ENCODE measurements at regions not wholly inside any gene's neighbourhood (a gene's known extent, or its start where the extent isn't known, plus 50 kb on each side); places are given as distances from the start of the nearest gene placed in this dataset.

DNA sequence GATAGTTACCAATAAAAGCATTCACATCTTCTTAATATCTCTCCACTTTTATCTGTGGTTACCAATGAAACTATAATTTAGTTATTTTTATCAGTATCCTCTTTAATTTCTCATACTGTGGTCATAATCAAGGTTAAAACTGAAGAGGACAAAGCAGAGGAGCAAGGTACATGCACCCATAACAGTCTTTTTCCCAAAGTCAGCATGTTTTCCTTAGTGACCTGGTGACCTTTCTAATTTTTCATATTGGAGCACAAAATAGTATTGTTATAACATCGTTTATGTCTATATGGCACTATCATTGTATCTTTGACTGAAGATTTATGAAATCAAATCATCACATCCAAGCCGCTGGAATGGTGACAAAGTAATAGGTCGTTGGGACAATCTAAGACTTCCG, 51.5 kb upstream of the CHORDC1 start:
- H3K9me3 Mint-ChIP-seq: no peaks in the 10 kb centered on the region
- no peaks in the 10 kb centered on the region for H3K36me3 Mint-ChIP-seq
- no peak overlapping the region for H3K27ac Mint-ChIP-seq
- peaks cover 4% of the 10 kb centered on the region for H3K27me3 Mint-ChIP-seq
- H3K4me1 Mint-ChIP-seq: no peaks in the 10 kb centered on the region
- no peak overlapping the region for H3K4me3 Mint-ChIP-seq
